Kidney epithelial cell (primary cell): ENCODE measurements at regions not wholly inside any gene's neighbourhood (a gene's known extent, or its start where the extent isn't known, plus 50 kb on each side); places are given as distances from the start of the nearest gene placed in this dataset.
A peak's percentile ranks its signal among the peaks of the same experiment; 100 is the strongest.

Source experiments
- DNase-seq: peaks from one replicate; pipeline ENCODE4 v3.0.0-alpha.2; 2010; ENCODE audit warnings: low read depth
- H3K27me3 ChIP-seq: 2 replicates; pipeline ENCODE4 v1.6.0; 2011; ENCODE audit warnings: low read length; ENCODE audit not compliant: control insufficient read depth, insufficient read depth
- H3K36me3 ChIP-seq: 2 replicates; pipeline ENCODE4 v1.5.1; 2011; ENCODE audit warnings: low read length; ENCODE audit not compliant: control insufficient read depth, insufficient read depth
- H3K4me3 ChIP-seq: 2 replicates; pipeline ENCODE4 v1.5.1; 2011; ENCODE audit warnings: low read depth, mild to moderate bottlenecking, control low read depth, low read length
- CTCF ChIP-seq: IDR thresholded peaks from 2 replicates; pipeline ENCODE4 v1.5.1; 2011; ENCODE audit warnings: mild to moderate bottlenecking, moderate library complexity, low read length, control low read depth, inconsistent platforms; ENCODE audit not compliant: insufficient read depth, poor library complexity, severe bottlenecking

GRCh38 chr13:105213512-105213911 is 1322.0 kb downstream of the EFNB2 start:
- no peak for DNase-seq
- Histone ChIP-seq H3K36me3 (no peaks in the 10 kb centered on the region), H3K4me3 (no peak overlapping the region), H3K27me3 (no peaks in the 10 kb centered on the region)
- no peak for TF ChIP-seq CTCF

DNA sequence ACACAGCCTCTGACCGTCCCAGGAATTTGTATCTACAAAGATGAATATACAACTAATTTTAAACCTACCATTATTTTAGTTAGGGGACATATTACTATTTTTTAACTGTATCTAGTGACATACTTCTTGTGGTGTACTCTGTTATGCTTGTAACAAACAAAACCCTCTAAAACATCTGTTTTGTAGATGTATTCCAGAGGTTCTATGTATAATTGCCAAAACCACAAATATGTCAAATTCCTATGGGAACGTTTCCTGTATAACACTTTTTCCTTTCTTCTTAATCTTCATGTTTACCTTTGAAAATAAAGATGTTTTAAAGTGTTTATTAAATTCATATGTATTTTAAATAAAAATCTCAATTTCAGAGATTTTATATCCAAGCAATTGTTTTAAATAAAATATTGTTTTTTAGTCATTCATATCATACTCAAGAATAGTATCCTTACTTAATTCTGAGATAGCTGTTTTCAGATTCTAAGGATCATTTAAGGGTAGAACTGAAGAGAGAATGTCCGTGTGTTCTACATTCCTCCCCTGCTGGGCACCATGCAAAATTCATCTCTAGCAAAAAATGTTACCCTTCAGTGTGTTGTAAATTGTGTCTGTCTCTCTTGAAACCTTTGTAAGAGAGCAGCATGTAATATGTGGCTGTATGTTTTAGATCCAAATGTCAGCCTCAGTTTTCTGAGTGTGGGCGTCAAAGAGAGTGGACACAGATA is 1327.7 kb downstream of the EFNB2 start:
- Histone ChIP-seq H3K27me3 (no peaks in the 10 kb centered on the region), H3K36me3 (no peaks in the 10 kb centered on the region), H3K4me3 (no peak overlapping the region)
- no peak for DNase-seq
- TF ChIP-seq CTCF = no peak

DNA sequence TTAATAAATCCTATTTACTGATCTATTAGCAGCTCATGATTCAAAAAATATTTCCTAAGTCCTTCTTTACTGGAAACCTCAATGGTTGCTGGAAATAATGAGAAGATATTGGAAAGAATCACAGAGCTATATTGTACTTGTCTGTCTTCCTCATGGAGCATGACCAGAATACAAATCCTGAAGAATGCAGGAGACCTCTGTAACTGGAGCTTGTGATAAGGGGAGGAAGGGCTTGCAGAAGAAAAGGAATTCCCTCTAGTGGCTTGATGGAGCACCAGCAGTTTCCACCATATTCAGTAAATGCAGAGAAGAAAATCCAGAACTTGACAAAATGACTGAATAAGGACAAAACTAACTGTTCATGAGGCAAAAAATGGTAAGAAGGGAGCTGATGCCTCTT is 1333.1 kb downstream of the EFNB2 start:
- Histone ChIP-seq H3K27me3 (no peaks in the 10 kb centered on the region), H3K4me3 (no peak overlapping the region), H3K36me3 (no peaks in the 10 kb centered on the region)
- DNase-seq = no peak
- TF ChIP-seq CTCF = peak; percentile 73

GRCh38 chr13:105201351-105201750 is 1334.1 kb downstream of the EFNB2 start:
- H3K36me3 ChIP-seq = no peaks in the 10 kb centered on the region
- no peak overlapping the region for H3K4me3 ChIP-seq
- no peak for TF ChIP-seq CTCF
- no peak for DNase-seq
- no peaks in the 10 kb centered on the region for H3K27me3 ChIP-seq

DNA sequence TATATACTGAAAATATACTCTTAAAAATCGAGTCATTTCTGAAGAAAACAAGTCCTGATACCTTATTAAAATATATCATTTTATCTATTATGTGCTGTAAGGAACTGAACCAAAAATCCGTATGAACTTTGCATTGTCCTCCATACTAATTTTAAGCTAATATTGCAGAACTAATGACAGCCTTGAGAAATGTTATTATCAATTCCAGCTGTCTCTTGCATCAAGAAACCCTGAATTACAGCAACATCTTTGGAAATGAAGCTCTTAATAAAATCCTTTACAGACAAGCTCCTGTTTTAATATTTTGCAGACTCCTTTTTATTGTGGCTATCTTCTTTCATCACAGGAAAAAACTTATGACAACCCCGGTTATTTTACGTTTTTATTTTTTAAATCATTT is 1335.3 kb downstream of the EFNB2 start:
- no peak for TF ChIP-seq CTCF
- H3K4me3 ChIP-seq = no peak overlapping the region

GRCh38 chr13:105196052-105196451 is 1339.4 kb downstream of the EFNB2 start:
- Histone ChIP-seq H3K36me3 (no peaks in the 10 kb centered on the region), H3K4me3 (no peak overlapping the region), H3K27me3 (no peaks in the 10 kb centered on the region)
- no peak for TF ChIP-seq CTCF
- no peak for DNase-seq

More for the DNA sequence above, 1335.3 kb downstream of the EFNB2 start:
- no peaks in the 10 kb centered on the region for H3K36me3 ChIP-seq
- no peaks in the 10 kb centered on the region for H3K27me3 ChIP-seq
- DNase-seq = no peak
